Thyroid gland (tissue), 4 donors: ENCODE measurements at regions not wholly inside any gene's neighbourhood (a gene's known extent, or its start where the extent isn't known, plus 50 kb on each side); places are given as distances from the start of the nearest gene placed in this dataset.

Source experiments
- POLR2A ChIP-seq, 2 donors: fragments of 450-650 bp; IDR thresholded peaks; one replicate each; pipeline ENCODE4 v1.6.1; 2017; ENCODE audit warnings: antibody characterized with exemption in 2 of 2, mild to moderate bottlenecking in 2 of 2, moderate library complexity in 1 of 2
- TF ChIP-seq, protein P1 (sequence below), 6 experiments: fragments of 200-600 bp in 3 of 6; fragments of 450-650 bp in 3 of 6; sonication (generic) in 3 of 6; IDR thresholded peaks; one replicate each; pipeline ENCODE4 v1.5.1; 2016 to 2019; ENCODE audit warnings: antibody characterized with exemption in 6 of 6, mild to moderate bottlenecking in 2 of 6, inconsistent platforms in 1 of 6, moderate library complexity in 1 of 6

DNA sequence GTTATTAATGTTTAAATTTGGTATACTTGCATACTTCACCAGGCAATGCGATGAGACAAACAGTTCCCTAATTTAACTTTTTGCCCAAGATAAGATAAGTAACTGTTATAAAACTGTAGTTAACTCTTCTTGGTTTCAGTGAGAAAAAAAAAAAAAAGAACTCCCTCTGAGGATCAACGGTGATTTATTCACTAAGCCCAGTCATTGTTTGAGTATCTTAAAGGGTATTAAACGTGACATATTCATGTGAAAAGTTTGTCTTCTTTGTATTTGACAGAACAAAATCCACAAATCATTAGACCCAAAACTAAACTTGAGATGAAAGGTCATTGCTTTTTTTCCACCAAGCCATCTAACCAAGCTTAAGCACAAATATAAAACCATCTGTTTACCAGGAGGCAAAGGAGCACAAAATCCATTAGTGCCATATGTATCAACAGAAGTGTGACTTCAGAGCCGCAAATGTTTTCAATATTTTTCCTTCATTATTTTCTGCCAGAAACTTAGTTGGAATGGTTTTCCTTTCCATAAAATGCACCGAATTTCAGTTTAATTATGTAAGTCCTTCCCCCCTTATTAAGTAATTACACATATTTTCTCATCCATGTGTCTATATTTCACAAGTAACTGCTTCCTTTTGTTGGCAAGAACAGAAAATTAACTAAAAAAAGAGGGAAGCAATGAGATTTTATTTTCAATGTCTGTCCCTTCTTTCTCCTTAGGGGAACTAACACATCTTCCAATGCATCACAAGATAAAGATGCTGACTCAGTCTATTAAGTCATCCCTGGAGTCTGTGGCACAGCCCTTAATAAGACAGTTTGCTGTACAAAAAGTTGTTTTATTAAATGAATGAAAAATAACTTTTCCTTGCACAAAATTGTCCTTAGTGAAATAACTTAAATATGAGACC lies 92.2 kb upstream of the RAP2B start:
- TF ChIP-seq, protein P1, sequence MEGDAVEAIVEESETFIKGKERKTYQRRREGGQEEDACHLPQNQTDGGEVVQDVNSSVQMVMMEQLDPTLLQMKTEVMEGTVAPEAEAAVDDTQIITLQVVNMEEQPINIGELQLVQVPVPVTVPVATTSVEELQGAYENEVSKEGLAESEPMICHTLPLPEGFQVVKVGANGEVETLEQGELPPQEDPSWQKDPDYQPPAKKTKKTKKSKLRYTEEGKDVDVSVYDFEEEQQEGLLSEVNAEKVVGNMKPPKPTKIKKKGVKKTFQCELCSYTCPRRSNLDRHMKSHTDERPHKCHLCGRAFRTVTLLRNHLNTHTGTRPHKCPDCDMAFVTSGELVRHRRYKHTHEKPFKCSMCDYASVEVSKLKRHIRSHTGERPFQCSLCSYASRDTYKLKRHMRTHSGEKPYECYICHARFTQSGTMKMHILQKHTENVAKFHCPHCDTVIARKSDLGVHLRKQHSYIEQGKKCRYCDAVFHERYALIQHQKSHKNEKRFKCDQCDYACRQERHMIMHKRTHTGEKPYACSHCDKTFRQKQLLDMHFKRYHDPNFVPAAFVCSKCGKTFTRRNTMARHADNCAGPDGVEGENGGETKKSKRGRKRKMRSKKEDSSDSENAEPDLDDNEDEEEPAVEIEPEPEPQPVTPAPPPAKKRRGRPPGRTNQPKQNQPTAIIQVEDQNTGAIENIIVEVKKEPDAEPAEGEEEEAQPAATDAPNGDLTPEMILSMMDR (IDR thresholded peaks at IDR 0.05): no peak
- no peak for TF ChIP-seq POLR2A (IDR thresholded peaks at IDR 0.05)
